ENCODE measurements at regions not wholly inside any gene's neighbourhood (a gene's known extent, or its start where the extent isn't known, plus 50 kb on each side); places are given as distances from the start of the nearest gene placed in this dataset.

- Histone ChIP-seq H3K4me1 (ENCODE audit: low read depth, poor library complexity, severe bottlenecking) (no peaks in the 10 kb centered on the region), H3K9ac (no peak overlapping the region), H3K27me3 (ENCODE audit: insufficient read depth, low read depth) (no peaks in the 10 kb centered on the region), H3K36me3 (ENCODE audit: insufficient read depth) (no peaks in the 10 kb centered on the region), H3K4me2 (no peak overlapping the region), H4K20me1 (ENCODE audit: insufficient read depth) (no peaks in the 10 kb centered on the region), H3K27ac (no peak overlapping the region), H3K4me3 (IDR thresholded peaks at IDR 0.05; ENCODE audit: insufficient read depth, low read depth, low read length) (no peak overlapping the region), H2AFZ (ENCODE audit: low read depth) (no peak overlapping the region), H3K79me2 (ENCODE audit: insufficient read depth, low read depth) (no peaks in the 10 kb centered on the region)
- TF ChIP-seq, protein P1, sequence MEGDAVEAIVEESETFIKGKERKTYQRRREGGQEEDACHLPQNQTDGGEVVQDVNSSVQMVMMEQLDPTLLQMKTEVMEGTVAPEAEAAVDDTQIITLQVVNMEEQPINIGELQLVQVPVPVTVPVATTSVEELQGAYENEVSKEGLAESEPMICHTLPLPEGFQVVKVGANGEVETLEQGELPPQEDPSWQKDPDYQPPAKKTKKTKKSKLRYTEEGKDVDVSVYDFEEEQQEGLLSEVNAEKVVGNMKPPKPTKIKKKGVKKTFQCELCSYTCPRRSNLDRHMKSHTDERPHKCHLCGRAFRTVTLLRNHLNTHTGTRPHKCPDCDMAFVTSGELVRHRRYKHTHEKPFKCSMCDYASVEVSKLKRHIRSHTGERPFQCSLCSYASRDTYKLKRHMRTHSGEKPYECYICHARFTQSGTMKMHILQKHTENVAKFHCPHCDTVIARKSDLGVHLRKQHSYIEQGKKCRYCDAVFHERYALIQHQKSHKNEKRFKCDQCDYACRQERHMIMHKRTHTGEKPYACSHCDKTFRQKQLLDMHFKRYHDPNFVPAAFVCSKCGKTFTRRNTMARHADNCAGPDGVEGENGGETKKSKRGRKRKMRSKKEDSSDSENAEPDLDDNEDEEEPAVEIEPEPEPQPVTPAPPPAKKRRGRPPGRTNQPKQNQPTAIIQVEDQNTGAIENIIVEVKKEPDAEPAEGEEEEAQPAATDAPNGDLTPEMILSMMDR (conservative IDR thresholded peaks at IDR 0.05; ENCODE audit: low read depth, low read length), result no peak
These were observed 524.6 kb downstream of the EFNB2 start for GRCh38 chr13:106010836-106011235.

- H3K27ac ChIP-seq, result no peak overlapping the region
- no peak overlapping the region for H2AFZ ChIP-seq (ENCODE audit: low read depth)
- TF ChIP-seq, protein P1 (conservative IDR thresholded peaks at IDR 0.05; ENCODE audit: low read depth, low read length), result no peak
- H4K20me1 ChIP-seq (ENCODE audit: insufficient read depth), result no peaks in the 10 kb centered on the region
- no peaks in the 10 kb centered on the region for H3K4me1 ChIP-seq (ENCODE audit: low read depth, poor library complexity, severe bottlenecking)
- H3K79me2 ChIP-seq (ENCODE audit: insufficient read depth, low read depth), result no peaks in the 10 kb centered on the region
- H3K9ac ChIP-seq, result no peak overlapping the region
- no peaks in the 10 kb centered on the region for H3K36me3 ChIP-seq (ENCODE audit: insufficient read depth)
- no peaks in the 10 kb centered on the region for H3K27me3 ChIP-seq (ENCODE audit: insufficient read depth, low read depth)
- H3K4me3 ChIP-seq (IDR thresholded peaks at IDR 0.05; ENCODE audit: insufficient read depth, low read depth, low read length), result no peak overlapping the region
- H3K4me2 ChIP-seq, result no peak overlapping the region
These were observed 526.9 kb downstream of the EFNB2 start for GRCh38 chr13:106008540-106008939.

GRCh38 chr13:106007156-106007555 lies 528.3 kb downstream of the EFNB2 start:
- Histone ChIP-seq H3K4me1 (ENCODE audit: low read depth, poor library complexity, severe bottlenecking) (no peaks in the 10 kb centered on the region), H3K27me3 (ENCODE audit: insufficient read depth, low read depth) (no peaks in the 10 kb centered on the region), H3K79me2 (ENCODE audit: insufficient read depth, low read depth) (no peaks in the 10 kb centered on the region), H3K27ac (no peak overlapping the region), H3K9ac (no peak overlapping the region), H3K4me3 (IDR thresholded peaks at IDR 0.05; ENCODE audit: insufficient read depth, low read depth, low read length) (no peak overlapping the region), H2AFZ (ENCODE audit: low read depth) (no peak overlapping the region), H3K4me2 (no peak overlapping the region), H4K20me1 (ENCODE audit: insufficient read depth) (no peaks in the 10 kb centered on the region), H3K36me3 (ENCODE audit: insufficient read depth) (no peaks in the 10 kb centered on the region)
- TF ChIP-seq, protein P1 (conservative IDR thresholded peaks at IDR 0.05; ENCODE audit: low read depth, low read length), result no peak

- H3K4me1 ChIP-seq (ENCODE audit: low read depth, poor library complexity, severe bottlenecking), result no peaks in the 10 kb centered on the region
- H3K27ac ChIP-seq, result no peak overlapping the region
- no peak overlapping the region for H2AFZ ChIP-seq (ENCODE audit: low read depth)
- H3K9ac ChIP-seq, result no peak overlapping the region
- no peaks in the 10 kb centered on the region for H3K79me2 ChIP-seq (ENCODE audit: insufficient read depth, low read depth)
- TF ChIP-seq, protein P1 (conservative IDR thresholded peaks at IDR 0.05; ENCODE audit: low read depth, low read length), result no peak
- H3K4me2 ChIP-seq, result no peak overlapping the region
- no peaks in the 10 kb centered on the region for H4K20me1 ChIP-seq (ENCODE audit: insufficient read depth)
- H3K27me3 ChIP-seq (ENCODE audit: insufficient read depth, low read depth), result no peaks in the 10 kb centered on the region
- H3K36me3 ChIP-seq (ENCODE audit: insufficient read depth), result no peaks in the 10 kb centered on the region
- H3K4me3 ChIP-seq (IDR thresholded peaks at IDR 0.05; ENCODE audit: insufficient read depth, low read depth, low read length), result no peak overlapping the region
These were observed 531.8 kb downstream of the EFNB2 start for GRCh38 chr13:106003651-106004050.

Data from KMS-11 (cell line).